DND-41 (cell line): ENCODE measurements at regions not wholly inside any gene's neighbourhood (a gene's known extent, or its start where the extent isn't known, plus 50 kb on each side); places are given as distances from the start of the nearest gene placed in this dataset.

Source experiments
- CTCF ChIP-seq: IDR thresholded peaks from 2 replicates; pipeline ENCODE4 v1.5.1; 2012; ENCODE audit warnings: borderline replicate concordance, low read length, moderate library complexity, mild to moderate bottlenecking; ENCODE audit not compliant: poor library complexity, severe bottlenecking; ENCODE audit errors: extremely low read depth
- EZH2 ChIP-seq: IDR thresholded peaks from 3 replicates; pipeline ENCODE4 v1.6.1; 2012; ENCODE audit warnings: borderline replicate concordance, low read depth, mild to moderate bottlenecking, moderate library complexity, low read length, inconsistent platforms; ENCODE audit not compliant: severe bottlenecking

- TF ChIP-seq CTCF (no peak), EZH2 (no peak)
Observed at GRCh38 chr1:244112041-244112440, 61.0 kb downstream of the ZBTB18 start.
